ENCODE measurements at regions not wholly inside any gene's neighbourhood (a gene's known extent, or its start where the extent isn't known, plus 50 kb on each side); places are given as distances from the start of the nearest gene placed in this dataset.

DNA sequence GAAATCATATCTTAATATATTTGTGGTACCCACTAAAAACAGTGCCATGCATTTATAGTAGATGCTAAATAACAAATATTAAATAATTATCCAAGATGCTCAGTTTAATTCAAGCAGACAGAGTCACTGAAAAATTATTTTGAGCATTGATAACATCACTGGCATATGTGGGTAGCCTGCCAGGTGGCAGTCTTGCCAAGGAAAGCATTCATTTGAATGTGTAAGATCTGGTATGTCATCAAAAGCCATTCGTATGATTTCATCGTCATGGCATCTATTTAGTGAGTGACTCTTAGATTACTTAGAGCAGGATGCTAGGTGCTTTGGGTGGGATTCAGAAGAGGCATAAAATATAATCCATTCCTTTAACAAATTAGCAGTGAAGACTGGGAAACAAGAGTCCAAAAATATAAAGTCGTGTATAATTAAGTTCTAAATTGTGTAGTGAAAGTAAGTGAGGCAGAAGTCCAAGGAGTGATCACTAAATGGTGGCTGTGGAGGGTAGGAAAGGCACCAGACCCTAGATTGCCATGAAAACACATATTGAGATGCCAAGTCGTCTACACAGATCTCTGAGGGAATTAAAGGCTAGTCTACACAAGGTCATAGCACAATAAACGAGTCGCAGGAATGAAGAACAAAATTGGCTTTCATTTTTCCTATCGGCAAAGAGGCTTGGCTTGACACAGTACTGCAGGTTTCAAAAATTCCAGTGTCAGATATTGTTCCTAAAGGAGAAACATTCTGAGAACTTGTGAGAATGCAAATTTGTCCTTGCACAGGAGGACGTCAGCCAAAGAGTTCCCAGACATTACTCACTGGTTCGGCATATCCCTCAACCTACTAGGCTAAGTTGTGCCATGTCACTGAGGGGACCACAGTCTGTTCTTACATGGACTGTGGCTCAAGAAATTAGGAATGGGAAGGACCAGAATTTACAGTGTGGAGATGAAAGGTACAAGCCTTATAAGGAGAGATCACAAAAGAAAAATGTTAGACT is 130.8 kb downstream of the LYPLAL1 start:
- TF ChIP-seq, protein P1, sequence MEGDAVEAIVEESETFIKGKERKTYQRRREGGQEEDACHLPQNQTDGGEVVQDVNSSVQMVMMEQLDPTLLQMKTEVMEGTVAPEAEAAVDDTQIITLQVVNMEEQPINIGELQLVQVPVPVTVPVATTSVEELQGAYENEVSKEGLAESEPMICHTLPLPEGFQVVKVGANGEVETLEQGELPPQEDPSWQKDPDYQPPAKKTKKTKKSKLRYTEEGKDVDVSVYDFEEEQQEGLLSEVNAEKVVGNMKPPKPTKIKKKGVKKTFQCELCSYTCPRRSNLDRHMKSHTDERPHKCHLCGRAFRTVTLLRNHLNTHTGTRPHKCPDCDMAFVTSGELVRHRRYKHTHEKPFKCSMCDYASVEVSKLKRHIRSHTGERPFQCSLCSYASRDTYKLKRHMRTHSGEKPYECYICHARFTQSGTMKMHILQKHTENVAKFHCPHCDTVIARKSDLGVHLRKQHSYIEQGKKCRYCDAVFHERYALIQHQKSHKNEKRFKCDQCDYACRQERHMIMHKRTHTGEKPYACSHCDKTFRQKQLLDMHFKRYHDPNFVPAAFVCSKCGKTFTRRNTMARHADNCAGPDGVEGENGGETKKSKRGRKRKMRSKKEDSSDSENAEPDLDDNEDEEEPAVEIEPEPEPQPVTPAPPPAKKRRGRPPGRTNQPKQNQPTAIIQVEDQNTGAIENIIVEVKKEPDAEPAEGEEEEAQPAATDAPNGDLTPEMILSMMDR (IDR thresholded peaks at IDR 0.05) = no peak
- TF ChIP-seq EP300 (IDR thresholded peaks at IDR 0.05) = no peak
